HEK293 (cell line): ENCODE measurements at regions not wholly inside any gene's neighbourhood (a gene's known extent, or its start where the extent isn't known, plus 50 kb on each side); places are given as distances from the start of the nearest gene placed in this dataset.
"Not testable (repeated sequence)": the region's sequence is repeated elsewhere in the genome, so short reads cannot be mapped to it uniquely, and the experiment has no call there.

Experiments used
- CTCF ChIA-PET: fragments of 350-600 bp; formaldehyde crosslinking; extraction: SDS; loops from one replicate; lab custom pipeline; 2021; ENCODE audit warnings: antibody characterized with exemption; lab: Yijun Ruan, JAX
- POLR2A ChIA-PET: fragments of 300-600 bp; formaldehyde crosslinking; extraction: SDS; loops from one replicate; lab custom pipeline; 2020; ENCODE audit warnings: antibody characterized with exemption, inconsistent platforms; lab: Yijun Ruan, JAX
- H3K27ac ChIP-seq: fragments of 200-500 bp; sonication (Bioruptor generic); 2 replicates; pipeline ENCODE4 v1.5.1; 2014; ENCODE audit warnings: low read depth, low read length, control low read depth, inconsistent platforms; ENCODE audit errors: extremely low read depth
- H3K36me3 ChIP-seq, 2 experiments: fragments of 200-500 bp in 1 of 2; sonication (Bioruptor generic) in 1 of 2; 1 replicate in 1 of 2; 2 replicates in 1 of 2; pipeline ENCODE4 v1.5.1; 2014 to 2017; ENCODE audit warnings: inconsistent platforms in 2 of 2, low read length in 2 of 2; ENCODE audit not compliant: control insufficient read depth in 2 of 2, insufficient read depth in 1 of 2
- H3K4me1 ChIP-seq: fragments of 200-500 bp; sonication (Bioruptor generic); 2 replicates; pipeline ENCODE4 v1.5.1; 2014; ENCODE audit warnings: mild to moderate bottlenecking, low read length, inconsistent platforms; ENCODE audit not compliant: control insufficient read depth, insufficient read depth
- H3K4me3 ChIP-seq: 2 replicates; pipeline ENCODE4 v1.5.1; 2011; ENCODE audit warnings: low read depth, mild to moderate bottlenecking, control low read depth, low read length, moderate library complexity
- H3K9me3 ChIP-seq: fragments of 200-500 bp; sonication (Bioruptor generic); 2 replicates; pipeline ENCODE4 v1.5.1; 2014; ENCODE audit warnings: low read depth, low read length, inconsistent platforms; ENCODE audit not compliant: control insufficient read depth, insufficient read depth
- GLIS2 ChIP-seq: fragments of 450-650 bp; formaldehyde crosslinking; IDR thresholded peaks from 2 replicates; pipeline ENCODE4 v1.5.1; 2016; ENCODE audit warnings: missing biosample characterization, missing genetic modification characterization
- KLF16 ChIP-seq: fragments of 450-650 bp; formaldehyde crosslinking; IDR thresholded peaks from 2 replicates; pipeline ENCODE4 v1.5.1; 2017; ENCODE audit warnings: missing biosample characterization, missing genetic modification characterization
- KLF8 ChIP-seq: fragments of 450-650 bp; formaldehyde crosslinking; IDR thresholded peaks from 2 replicates; pipeline ENCODE4 v1.5.1; 2016; ENCODE audit warnings: missing biosample characterization, missing genetic modification characterization
- MEIS1 ChIP-seq: sonication (generic); formaldehyde crosslinking; IDR thresholded peaks from 2 replicates; pipeline ENCODE4 v1.8.1; 2022; ENCODE audit warnings: missing genetic modification reagents, mild to moderate bottlenecking, borderline replicate concordance
- ZBTB20 ChIP-seq: fragments of 450-650 bp; formaldehyde crosslinking; IDR thresholded peaks from 2 replicates; pipeline ENCODE4 v1.5.1; 2016; ENCODE audit warnings: missing biosample characterization, missing genetic modification characterization
- ZNF155 ChIP-seq: fragments of 450-650 bp; formaldehyde crosslinking; IDR thresholded peaks from 2 replicates; pipeline ENCODE4 v1.5.1; 2016; ENCODE audit warnings: missing biosample characterization, missing genetic modification characterization
- ZNF280C ChIP-seq: fragments of 450-650 bp; formaldehyde crosslinking; IDR thresholded peaks from 2 replicates; pipeline ENCODE4 v1.5.1; 2016; ENCODE audit warnings: missing biosample characterization, missing genetic modification characterization
- ZNF324 ChIP-seq: fragments of 450-650 bp; formaldehyde crosslinking; IDR thresholded peaks from 2 replicates; pipeline ENCODE4 v1.5.1; 2016; ENCODE audit warnings: missing biosample characterization, missing genetic modification characterization
- ZNF416 ChIP-seq: fragments of 450-650 bp; formaldehyde crosslinking; IDR thresholded peaks from 2 replicates; pipeline ENCODE4 v1.5.1; 2016; ENCODE audit warnings: missing biosample characterization, missing genetic modification characterization
- ZNF426 ChIP-seq: fragments of 450-650 bp; formaldehyde crosslinking; IDR thresholded peaks from 2 replicates; pipeline ENCODE4 v1.5.1; 2017; ENCODE audit warnings: missing biosample characterization, missing genetic modification characterization, mild to moderate bottlenecking, inconsistent platforms, moderate library complexity
- ZNF433 ChIP-seq: fragments of 450-650 bp; formaldehyde crosslinking; IDR thresholded peaks from 2 replicates; pipeline ENCODE4 v1.5.1; 2016; ENCODE audit warnings: missing biosample characterization, missing genetic modification characterization, low read depth
- ZNF561 ChIP-seq: fragments of 450-650 bp; IDR thresholded peaks from 2 replicates; pipeline ENCODE4 v1.5.1; 2018; ENCODE audit warnings: missing biosample characterization, missing genetic modification characterization, borderline replicate concordance
- ZNF571 ChIP-seq: fragments of 450-650 bp; formaldehyde crosslinking; IDR thresholded peaks from 2 replicates; pipeline ENCODE4 v1.5.0; 2017; ENCODE audit warnings: missing biosample characterization, missing genetic modification characterization
- ZNF585B ChIP-seq: fragments of 450-650 bp; formaldehyde crosslinking; IDR thresholded peaks from 2 replicates; pipeline ENCODE4 v1.5.1; 2016; ENCODE audit warnings: missing biosample characterization, missing genetic modification characterization
- ZNF600 ChIP-seq: fragments of 450-650 bp; formaldehyde crosslinking; IDR thresholded peaks from 2 replicates; pipeline ENCODE4 v1.5.1; 2016; ENCODE audit warnings: missing biosample characterization, missing genetic modification characterization
- ZNF830 ChIP-seq: fragments of 450-650 bp; IDR thresholded peaks from 2 replicates; pipeline ENCODE4 v1.5.0; 2018; ENCODE audit warnings: missing biosample characterization, missing genetic modification characterization, low read depth, mild to moderate bottlenecking, moderate library complexity
- ZNF837 ChIP-seq: fragments of 450-650 bp; formaldehyde crosslinking; IDR thresholded peaks from 2 replicates; pipeline ENCODE4 v1.5.1; 2016; ENCODE audit warnings: missing biosample characterization, missing genetic modification characterization
- ZSCAN30 ChIP-seq: fragments of 450-650 bp; IDR thresholded peaks from 2 replicates; pipeline ENCODE4 v1.5.1; 2018; ENCODE audit warnings: missing biosample characterization, mild to moderate bottlenecking, missing genetic modification characterization, moderate library complexity
- TF ChIP-seq, protein P1 (sequence below): fragments of 450-650 bp; formaldehyde crosslinking; IDR thresholded peaks from 2 replicates; pipeline ENCODE4 v1.5.1; 2016; ENCODE audit warnings: missing biosample characterization, missing genetic modification characterization
- TF ChIP-seq, protein P2 (sequence below): fragments of 450-650 bp; formaldehyde crosslinking; IDR thresholded peaks from 2 replicates; pipeline ENCODE4 v1.5.1; 2016; ENCODE audit warnings: missing biosample characterization, missing genetic modification characterization, low read depth
- TF ChIP-seq, protein P3 (sequence below): fragments of 450-650 bp; formaldehyde crosslinking; IDR thresholded peaks from 2 replicates; pipeline ENCODE4 v1.5.1; 2016; ENCODE audit warnings: missing biosample characterization, missing genetic modification characterization
- TF ChIP-seq, protein P4 (sequence below): fragments of 450-650 bp; formaldehyde crosslinking; conservative IDR thresholded peaks from 2 replicates; pipeline ENCODE4 v1.5.1; 2016; ENCODE audit warnings: low read depth, missing biosample characterization, missing genetic modification characterization

DNA sequence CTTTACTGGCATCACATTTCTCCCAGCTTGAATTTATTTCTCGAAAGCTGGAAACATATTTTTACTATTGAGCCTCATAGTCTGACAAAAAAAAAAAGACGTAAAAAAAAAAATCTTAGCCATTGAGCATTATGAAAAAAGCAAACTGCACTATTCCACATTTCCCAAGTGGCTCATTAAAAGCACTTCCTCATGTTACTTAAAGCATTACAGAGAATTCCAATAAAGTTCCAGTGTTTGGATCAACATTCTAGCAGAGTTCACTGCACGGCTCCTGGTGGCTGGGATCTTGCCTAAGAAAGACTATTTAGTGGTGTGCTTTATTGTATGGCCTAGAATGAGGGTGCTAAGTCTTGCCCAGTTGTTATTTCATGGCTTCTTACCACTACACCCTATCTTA, 476.2 kb downstream of the PPARGC1A start (continued):
- TF ChIP-seq, protein P1, sequence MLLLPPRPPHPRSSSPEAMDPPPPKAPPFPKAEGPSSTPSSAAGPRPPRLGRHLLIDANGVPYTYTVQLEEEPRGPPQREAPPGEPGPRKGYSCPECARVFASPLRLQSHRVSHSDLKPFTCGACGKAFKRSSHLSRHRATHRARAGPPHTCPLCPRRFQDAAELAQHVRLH (tag by site-specific recombination), result no peak
- TF ChIP-seq ZNF600, result no peak
- TF ChIP-seq ZNF830 (tag by site-specific recombination), result no peak
- no peak for TF ChIP-seq ZNF324 (tag by site-specific recombination)
- TF ChIP-seq, protein P2, sequence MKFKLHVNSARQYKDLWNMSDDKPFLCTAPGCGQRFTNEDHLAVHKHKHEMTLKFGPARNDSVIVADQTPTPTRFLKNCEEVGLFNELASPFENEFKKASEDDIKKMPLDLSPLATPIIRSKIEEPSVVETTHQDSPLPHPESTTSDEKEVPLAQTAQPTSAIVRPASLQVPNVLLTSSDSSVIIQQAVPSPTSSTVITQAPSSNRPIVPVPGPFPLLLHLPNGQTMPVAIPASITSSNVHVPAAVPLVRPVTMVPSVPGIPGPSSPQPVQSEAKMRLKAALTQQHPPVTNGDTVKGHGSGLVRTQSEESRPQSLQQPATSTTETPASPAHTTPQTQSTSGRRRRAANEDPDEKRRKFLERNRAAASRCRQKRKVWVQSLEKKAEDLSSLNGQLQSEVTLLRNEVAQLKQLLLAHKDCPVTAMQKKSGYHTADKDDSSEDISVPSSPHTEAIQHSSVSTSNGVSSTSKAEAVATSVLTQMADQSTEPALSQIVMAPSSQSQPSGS (tag by site-specific recombination), result no peak

- ChIA-PET CTCF (no interaction called here), POLR2A (no interaction called here)
- Histone ChIP-seq H3K4me3 (no peak overlapping the region), H3K36me3 (no peaks in the 10 kb centered on the region), H3K4me1 (no peaks in the 10 kb centered on the region), H3K9me3 (no peaks in the 10 kb centered on the region), H3K27ac (no peak overlapping the region)
- TF ChIP-seq, protein P3, sequence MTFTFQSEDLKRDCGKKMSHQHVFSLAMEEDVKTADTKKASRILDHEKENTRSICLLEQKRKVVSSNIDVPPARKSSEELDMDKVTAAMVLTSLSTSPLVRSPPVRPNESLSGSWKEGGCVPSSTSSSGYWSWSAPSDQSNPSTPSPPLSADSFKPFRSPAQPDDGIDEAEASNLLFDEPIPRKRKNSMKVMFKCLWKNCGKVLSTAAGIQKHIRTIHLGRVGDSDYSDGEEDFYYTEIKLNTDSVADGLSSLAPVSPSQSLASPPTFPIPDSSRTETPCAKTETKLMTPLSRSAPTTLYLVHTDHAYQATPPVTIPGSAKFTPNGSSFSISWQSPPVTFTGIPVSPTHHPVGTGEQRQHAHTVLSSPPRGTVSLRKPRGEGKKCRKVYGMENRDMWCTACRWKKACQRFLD (tag by site-specific recombination), result no peak
- TF ChIP-seq ZNF280C (tag by site-specific recombination) (no peak), KLF16 (tag by site-specific recombination) (no peak), ZNF155 (tag by site-specific recombination) (no peak), ZBTB20 (tag by site-specific recombination) (no peak), ZNF571 (no peak), ZNF324 (tag by site-specific recombination) (no peak), ZNF585B (tag by site-specific recombination) (no peak), MEIS1 (CRISPR knock-in tag) (no peak), ZNF561 (no peak), KLF8 (tag by site-specific recombination) (no peak), ZNF837 (tag by site-specific recombination) (no peak), GLIS2 (no peak), ZNF416 (tag by site-specific recombination) (no peak), ZNF433 (tag by site-specific recombination) (no peak), ZSCAN30 (tag by site-specific recombination) (no peak), ZNF426 (no peak)
- TF ChIP-seq, protein P2 (tag by site-specific recombination), result no peak
- TF ChIP-seq, protein P1 (tag by site-specific recombination), result no peak
- TF ChIP-seq, protein P4, sequence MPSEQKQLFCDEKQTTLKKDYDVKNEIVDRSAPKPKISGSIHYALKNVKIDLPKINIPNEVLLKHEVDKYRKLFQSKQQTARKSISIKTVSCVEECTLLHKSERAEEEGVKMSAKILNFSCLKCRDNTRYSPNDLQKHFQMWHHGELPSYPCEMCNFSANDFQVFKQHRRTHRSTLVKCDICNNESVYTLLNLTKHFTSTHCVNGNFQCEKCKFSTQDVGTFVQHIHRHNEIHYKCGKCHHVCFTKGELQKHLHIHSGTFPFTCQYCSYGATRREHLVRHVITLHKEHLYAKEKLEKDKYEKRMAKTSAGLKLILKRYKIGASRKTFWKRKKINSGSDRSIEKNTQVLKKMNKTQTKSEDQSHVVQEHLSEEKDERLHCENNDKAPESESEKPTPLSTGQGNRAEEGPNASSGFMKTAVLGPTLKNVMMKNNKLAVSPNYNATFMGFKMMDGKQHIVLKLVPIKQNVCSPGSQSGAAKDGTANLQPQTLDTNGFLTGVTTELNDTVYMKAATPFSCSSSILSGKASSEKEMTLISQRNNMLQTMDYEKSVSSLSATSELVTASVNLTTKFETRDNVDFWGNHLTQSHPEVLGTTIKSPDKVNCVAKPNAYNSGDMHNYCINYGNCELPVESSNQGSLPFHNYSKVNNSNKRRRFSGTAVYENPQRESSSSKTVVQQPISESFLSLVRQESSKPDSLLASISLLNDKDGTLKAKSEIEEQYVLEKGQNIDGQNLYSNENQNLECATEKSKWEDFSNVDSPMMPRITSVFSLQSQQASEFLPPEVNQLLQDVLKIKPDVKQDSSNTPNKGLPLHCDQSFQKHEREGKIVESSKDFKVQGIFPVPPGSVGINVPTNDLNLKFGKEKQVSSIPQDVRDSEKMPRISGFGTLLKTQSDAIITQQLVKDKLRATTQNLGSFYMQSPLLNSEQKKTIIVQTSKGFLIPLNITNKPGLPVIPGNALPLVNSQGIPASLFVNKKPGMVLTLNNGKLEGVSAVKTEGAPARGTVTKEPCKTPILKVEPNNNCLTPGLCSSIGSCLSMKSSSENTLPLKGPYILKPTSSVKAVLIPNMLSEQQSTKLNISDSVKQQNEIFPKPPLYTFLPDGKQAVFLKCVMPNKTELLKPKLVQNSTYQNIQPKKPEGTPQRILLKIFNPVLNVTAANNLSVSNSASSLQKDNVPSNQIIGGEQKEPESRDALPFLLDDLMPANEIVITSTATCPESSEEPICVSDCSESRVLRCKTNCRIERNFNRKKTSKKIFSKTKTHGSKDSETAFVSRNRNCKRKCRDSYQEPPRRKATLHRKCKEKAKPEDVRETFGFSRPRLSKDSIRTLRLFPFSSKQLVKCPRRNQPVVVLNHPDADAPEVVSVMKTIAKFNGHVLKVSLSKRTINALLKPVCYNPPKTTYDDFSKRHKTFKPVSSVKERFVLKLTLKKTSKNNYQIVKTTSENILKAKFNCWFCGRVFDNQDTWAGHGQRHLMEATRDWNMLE (tag by site-specific recombination), result no peak
These were observed 477.1 kb downstream of the PPARGC1A start for GRCh38 chr4:23412701-23413100.

GRCh38 chr4:23408913-23409312, 480.9 kb downstream of the PPARGC1A start:
- POLR2A ChIA-PET, H3K4me1 ChIP-seq, H3K27ac ChIP-seq, CTCF ChIA-PET, H3K4me3 ChIP-seq, H3K9me3 ChIP-seq, H3K36me3 ChIP-seq: not testable (repeated sequence)
